Stomach smooth muscle (tissue), 2 donors: ENCODE measurements at regions not wholly inside any gene's neighbourhood (a gene's known extent, or its start where the extent isn't known, plus 50 kb on each side); places are given as distances from the start of the nearest gene placed in this dataset.

Experiments
- H3K27ac ChIP-seq: one replicate; pipeline ENCODE4 v1.7.0; 2013; ENCODE audit warnings: mild to moderate bottlenecking, low read length, inconsistent platforms
- H3K27me3 ChIP-seq, 2 donors: one replicate each; pipeline ENCODE4 v1.7.0; 2013; ENCODE audit warnings: low read length in 2 of 2; ENCODE audit not compliant: insufficient read depth in 2 of 2, control insufficient read depth in 1 of 2
- H3K36me3 ChIP-seq, 2 donors: one replicate each; pipeline ENCODE4 v1.7.0; 2013; ENCODE audit warnings: low read length in 2 of 2; ENCODE audit not compliant: control insufficient read depth in 2 of 2, insufficient read depth in 2 of 2
- H3K4me1 ChIP-seq: one replicate; pipeline ENCODE4 v1.7.0; 2013; ENCODE audit warnings: low read length; ENCODE audit not compliant: control insufficient read depth, insufficient read depth
- H3K4me3 ChIP-seq, 2 donors: one replicate each; pipeline ENCODE4 v1.7.0; 2013; ENCODE audit warnings: low read length in 2 of 2
- H3K9ac ChIP-seq, 2 donors: one replicate each; pipeline ENCODE4 v1.7.0; 2013; ENCODE audit warnings: low read length in 2 of 2, mild to moderate bottlenecking in 1 of 2
- H3K9me3 ChIP-seq, 2 donors: one replicate each; pipeline ENCODE4 v1.7.0; 2013; ENCODE audit warnings: low read length in 2 of 2; ENCODE audit not compliant: control insufficient read depth in 2 of 2
- donor health status: healthy.
- donor health status: Pancreatic carcinoma.

- H3K9me3 ChIP-seq, result peaks cover 0 to 4% of the 10 kb centered on the region in 2 donors
- no peaks in the 10 kb centered on the region for H3K36me3 ChIP-seq
- no peaks in the 10 kb centered on the region for H3K4me1 ChIP-seq
- no peaks in the 10 kb centered on the region for H3K27me3 ChIP-seq
- no peak overlapping the region for H3K27ac ChIP-seq
- no peak overlapping the region for H3K9ac ChIP-seq
- H3K4me3 ChIP-seq, result no peak overlapping the region
Observed at GRCh38 chr4:63578383-63578782, 830.9 kb downstream of the TECRL start.

- Histone ChIP-seq H3K9me3 (peaks cover 0 to 3% of the 10 kb centered on the region in 2 donors), H3K4me1 (no peaks in the 10 kb centered on the region)
Observed at GRCh38 chr4:63566658-63567057, 842.6 kb downstream of the TECRL start.

GRCh38 chr4:63563288-63564014, 845.8 kb downstream of the TECRL start:
- Histone ChIP-seq H3K9ac (no peak overlapping the region), H3K4me1 (no peaks in the 10 kb centered on the region), H3K4me3 (no peak overlapping the region), H3K27me3 (no peaks in the 10 kb centered on the region), H3K9me3 (no peaks in the 10 kb centered on the region), H3K27ac (no peak overlapping the region), H3K36me3 (no peaks in the 10 kb centered on the region)

More at GRCh38 chr4:63566658-63567057, 842.6 kb downstream of the TECRL start:
- Histone ChIP-seq H3K27ac (no peak overlapping the region), H3K36me3 (no peaks in the 10 kb centered on the region), H3K4me3 (no peak overlapping the region), H3K9ac (no peak overlapping the region), H3K27me3 (no peaks in the 10 kb centered on the region)

GRCh38 chr4:63558709-63559108, 850.5 kb downstream of the TECRL start:
- Histone ChIP-seq H3K9me3 (no peaks in the 10 kb centered on the region), H3K36me3 (no peaks in the 10 kb centered on the region), H3K9ac (no peak overlapping the region), H3K4me3 (no peak overlapping the region), H3K27ac (no peak overlapping the region), H3K4me1 (no peaks in the 10 kb centered on the region), H3K27me3 (no peaks in the 10 kb centered on the region)

DNA sequence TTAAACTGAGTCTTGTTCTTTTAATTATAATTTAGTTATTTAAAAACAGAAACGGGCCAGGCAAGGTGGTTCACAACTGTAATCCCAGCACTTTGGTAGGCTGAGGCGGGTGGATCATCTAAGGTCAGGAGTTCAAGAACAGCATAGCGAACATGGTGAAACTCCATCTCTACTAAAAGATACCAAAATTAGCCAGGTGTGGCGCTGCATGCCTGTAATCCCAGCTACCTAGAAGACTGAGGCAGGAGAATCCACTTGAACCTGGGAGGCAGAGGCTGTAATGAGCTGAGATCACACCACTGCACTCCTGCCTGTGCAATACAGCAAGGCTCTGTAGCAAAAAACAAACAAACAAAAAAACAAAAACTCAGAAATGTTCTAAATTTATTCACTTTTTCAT, 852.9 kb downstream of the TECRL start:
- no peaks in the 10 kb centered on the region for H3K9me3 ChIP-seq
- no peak overlapping the region for H3K27ac ChIP-seq
- H3K36me3 ChIP-seq, result no peaks in the 10 kb centered on the region
- no peak overlapping the region for H3K4me3 ChIP-seq
- H3K9ac ChIP-seq, result no peak overlapping the region
- H3K27me3 ChIP-seq, result no peaks in the 10 kb centered on the region
- H3K4me1 ChIP-seq, result no peaks in the 10 kb centered on the region

- Histone ChIP-seq H3K27ac (no peak overlapping the region), H3K4me3 (no peak overlapping the region), H3K4me1 (no peaks in the 10 kb centered on the region), H3K27me3 (no peaks in the 10 kb centered on the region), H3K36me3 (no peaks in the 10 kb centered on the region), H3K9ac (no peak overlapping the region), H3K9me3 (no peaks in the 10 kb centered on the region)
Observed at GRCh38 chr4:63553123-63553522, 856.1 kb downstream of the TECRL start.

DNA sequence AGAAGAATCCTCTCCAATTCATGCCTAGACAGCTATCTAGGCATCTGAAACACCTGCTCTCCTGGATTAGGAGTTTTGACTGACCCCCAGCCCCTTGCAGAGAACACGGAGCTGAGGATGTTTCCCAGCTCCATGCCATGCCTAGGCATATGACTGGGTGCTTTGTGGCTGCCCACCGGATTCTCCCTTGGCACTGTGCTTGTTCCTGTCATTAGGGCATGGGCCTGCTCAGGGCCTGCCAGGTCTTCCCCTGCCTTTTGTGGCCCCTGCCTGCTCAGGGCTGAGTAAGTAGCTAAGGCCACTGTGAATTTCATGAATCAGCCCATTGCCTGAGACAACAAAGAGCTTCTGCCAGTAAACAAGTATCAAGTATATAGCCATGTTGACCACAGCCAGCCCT, 867.4 kb downstream of the TECRL start:
- Histone ChIP-seq H3K9ac (no peak overlapping the region), H3K4me3 (no peak overlapping the region), H3K27me3 (no peaks in the 10 kb centered on the region), H3K27ac (no peak overlapping the region), H3K9me3 (peaks cover 0 to 11% of the 10 kb centered on the region in 2 donors), H3K36me3 (no peaks in the 10 kb centered on the region), H3K4me1 (no peaks in the 10 kb centered on the region)

GRCh38 chr4:63529581-63530337, 879.5 kb downstream of the TECRL start:
- no peaks in the 10 kb centered on the region for H3K27me3 ChIP-seq
- no peak overlapping the region for H3K27ac ChIP-seq
- H3K9ac ChIP-seq, result no peak overlapping the region
- H3K4me1 ChIP-seq, result no peaks in the 10 kb centered on the region
- H3K9me3 ChIP-seq, result no peaks in the 10 kb centered on the region
- no peaks in the 10 kb centered on the region for H3K36me3 ChIP-seq
- no peak overlapping the region for H3K4me3 ChIP-seq

- H3K4me1 ChIP-seq, result no peaks in the 10 kb centered on the region
- H3K4me3 ChIP-seq, result no peak overlapping the region
- H3K36me3 ChIP-seq, result no peaks in the 10 kb centered on the region
- no peaks in the 10 kb centered on the region for H3K27me3 ChIP-seq
- H3K9ac ChIP-seq, result no peak overlapping the region
- H3K27ac ChIP-seq, result no peak overlapping the region
- no peaks in the 10 kb centered on the region for H3K9me3 ChIP-seq
Observed at GRCh38 chr4:63528256-63528991, 880.8 kb downstream of the TECRL start.

- Histone ChIP-seq H3K9me3 (peaks cover 0 to 4% of the 10 kb centered on the region in 2 donors), H3K4me1 (no peaks in the 10 kb centered on the region), H3K27me3 (no peaks in the 10 kb centered on the region), H3K9ac (no peak overlapping the region), H3K27ac (no peak overlapping the region), H3K36me3 (no peaks in the 10 kb centered on the region), H3K4me3 (no peak overlapping the region)
Observed at GRCh38 chr4:63526251-63526650, 883.0 kb downstream of the TECRL start.
